Right lobe of liver (tissue), 4 donors: ENCODE measurements at regions not wholly inside any gene's neighbourhood (a gene's known extent, or its start where the extent isn't known, plus 50 kb on each side); places are given as distances from the start of the nearest gene placed in this dataset.
"Not testable (repeated sequence)": the region's sequence is repeated elsewhere in the genome, so short reads cannot be mapped to it uniquely, and the experiment has no call there.

Source experiments
- POLR2A ChIP-seq: fragments of 450-650 bp; IDR thresholded peaks from one replicate; pipeline ENCODE4 v1.6.1; 2017; ENCODE audit warnings: antibody characterized with exemption, mild to moderate bottlenecking
- TF ChIP-seq, protein P1 (sequence below), 4 donors: fragments of 200-600 bp in 3 of 4; fragments of 450-650 bp in 1 of 4; IDR thresholded peaks; one replicate each; pipeline versions ENCODE4 v1.5.1 to v1.8.0; 2016 to 2022; ENCODE audit warnings: antibody characterized with exemption in 4 of 4, mild to moderate bottlenecking in 2 of 4
- donor health status: DM: no; HTN: no; CAD: no.
- donor health status: DM: no; HTN: no; CAD: no.
- donor health status: DM: no; HTN: yes; CAD: no.

- TF ChIP-seq POLR2A = not testable (repeated sequence)
- TF ChIP-seq, protein P1, sequence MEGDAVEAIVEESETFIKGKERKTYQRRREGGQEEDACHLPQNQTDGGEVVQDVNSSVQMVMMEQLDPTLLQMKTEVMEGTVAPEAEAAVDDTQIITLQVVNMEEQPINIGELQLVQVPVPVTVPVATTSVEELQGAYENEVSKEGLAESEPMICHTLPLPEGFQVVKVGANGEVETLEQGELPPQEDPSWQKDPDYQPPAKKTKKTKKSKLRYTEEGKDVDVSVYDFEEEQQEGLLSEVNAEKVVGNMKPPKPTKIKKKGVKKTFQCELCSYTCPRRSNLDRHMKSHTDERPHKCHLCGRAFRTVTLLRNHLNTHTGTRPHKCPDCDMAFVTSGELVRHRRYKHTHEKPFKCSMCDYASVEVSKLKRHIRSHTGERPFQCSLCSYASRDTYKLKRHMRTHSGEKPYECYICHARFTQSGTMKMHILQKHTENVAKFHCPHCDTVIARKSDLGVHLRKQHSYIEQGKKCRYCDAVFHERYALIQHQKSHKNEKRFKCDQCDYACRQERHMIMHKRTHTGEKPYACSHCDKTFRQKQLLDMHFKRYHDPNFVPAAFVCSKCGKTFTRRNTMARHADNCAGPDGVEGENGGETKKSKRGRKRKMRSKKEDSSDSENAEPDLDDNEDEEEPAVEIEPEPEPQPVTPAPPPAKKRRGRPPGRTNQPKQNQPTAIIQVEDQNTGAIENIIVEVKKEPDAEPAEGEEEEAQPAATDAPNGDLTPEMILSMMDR (IDR thresholded peaks at IDR 0.05) = not testable (repeated sequence)
Observed at GRCh38 chr2:16379061-16379460, 286.6 kb downstream of the CYRIA start.
